Fibroblast of lung (primary cell): ENCODE measurements at regions not wholly inside any gene's neighbourhood (a gene's known extent, or its start where the extent isn't known, plus 50 kb on each side); places are given as distances from the start of the nearest gene placed in this dataset.

Experiments
- DNase-seq, 2 donors: peaks; one replicate each; pipeline versions ENCODE4 v3.0.0 to v3.0.0-alpha.2; 2010; ENCODE audit warnings: low read depth in 2 of 2
- H2AFZ ChIP-seq: 2 replicates; pipeline ENCODE4 v1.5.1; 2012; ENCODE audit warnings: low read length, control low read depth, inconsistent platforms
- H3K27ac ChIP-seq: 2 replicates; pipeline ENCODE4 v1.5.1; 2011; ENCODE audit warnings: low read length, control low read depth; ENCODE audit not compliant: insufficient read depth
- H3K27me3 ChIP-seq: 2 replicates; pipeline ENCODE4 v1.5.1; 2011; ENCODE audit warnings: mild to moderate bottlenecking, low read length; ENCODE audit not compliant: control insufficient read depth, insufficient read depth
- H3K36me3 ChIP-seq: 2 replicates; pipeline ENCODE4 v1.5.1; 2011; ENCODE audit warnings: low read length; ENCODE audit not compliant: control insufficient read depth, insufficient read depth
- H3K4me1 ChIP-seq: 2 replicates; pipeline ENCODE4 v1.5.1; 2011; ENCODE audit warnings: low read length; ENCODE audit not compliant: control insufficient read depth, insufficient read depth; ENCODE audit errors: extremely low read depth
- H3K4me2 ChIP-seq: 2 replicates; pipeline ENCODE4 v1.5.1; 2011; ENCODE audit warnings: low read length, control low read depth; ENCODE audit not compliant: insufficient read depth; ENCODE audit errors: extremely low read depth
- H3K4me3 ChIP-seq, 4 experiments: fragments of 200-600 bp in 1 of 4; sonication (generic) in 1 of 4; replicated peaks in 1 of 4; 2 replicates each; pipeline ENCODE4 v1.5.1; 2011 to 2016; ENCODE audit warnings: low read length in 4 of 4, low read depth in 3 of 4, mild to moderate bottlenecking in 3 of 4, control low read depth in 2 of 4, inconsistent platforms in 1 of 4, mixed read lengths in 1 of 4; ENCODE audit not compliant: insufficient read depth in 1 of 4; ENCODE audit errors: control extremely low read depth in 1 of 4
- H3K79me2 ChIP-seq: 2 replicates; pipeline ENCODE4 v1.5.1; 2012; ENCODE audit warnings: mild to moderate bottlenecking, low read length, inconsistent platforms; ENCODE audit not compliant: control insufficient read depth, insufficient read depth
- H3K9ac ChIP-seq: 2 replicates; pipeline ENCODE4 v1.5.1; 2011; ENCODE audit warnings: mild to moderate bottlenecking, low read length, control low read depth; ENCODE audit not compliant: insufficient read depth
- H3K9me3 ChIP-seq: 2 replicates; pipeline ENCODE4 v1.5.1; 2012; ENCODE audit warnings: low read depth, low read length; ENCODE audit not compliant: control insufficient read depth, insufficient read depth
- H4K20me1 ChIP-seq: 2 replicates; pipeline ENCODE4 v1.5.1; 2011; ENCODE audit warnings: low read length; ENCODE audit not compliant: control insufficient read depth, insufficient read depth; ENCODE audit errors: extremely low read depth
- CTCF ChIP-seq, 2 donors: IDR thresholded peaks in 1 of 2; conservative IDR thresholded peaks in 1 of 2; 1 replicate in 1 of 2; 2 replicates in 1 of 2; pipeline ENCODE4 v1.5.1; 2011 to 2012; ENCODE audit warnings: low read length in 2 of 2, control low read depth in 1 of 2, inconsistent platforms in 1 of 2, low read depth in 1 of 2, mild to moderate bottlenecking in 1 of 2
- EZH2 ChIP-seq: IDR thresholded peaks from 2 replicates; pipeline ENCODE4 v1.5.1; 2012; ENCODE audit warnings: low read length, control low read depth, mild to moderate bottlenecking; ENCODE audit errors: missing control alignments

- no peak for DNase-seq
- Histone ChIP-seq H3K9ac (no peak overlapping the region), H3K4me2 (no peak overlapping the region), H3K4me3 (no peak overlapping the region), H3K36me3 (no peaks in the 10 kb centered on the region), H2AFZ (no peak overlapping the region), H3K9me3 (no peaks in the 10 kb centered on the region), H3K4me1 (no peaks in the 10 kb centered on the region), H3K27ac (no peak overlapping the region), H4K20me1 (no peaks in the 10 kb centered on the region), H3K27me3 (no peaks in the 10 kb centered on the region), H3K79me2 (no peaks in the 10 kb centered on the region)
- no peak for TF ChIP-seq EZH2
- TF ChIP-seq CTCF (conservative IDR thresholded peaks at IDR 0.05 in 1 of 2, IDR thresholded peaks at IDR 0.05 in 1 of 2; ENCODE audit: low read depth in 1 of 2, low read length in 2 of 2), result no peak
These were observed 198.1 kb upstream of the NPY2R start for GRCh38 chr4:155010376-155010775.

- Histone ChIP-seq H3K9ac (no peak overlapping the region), H3K27me3 (no peaks in the 10 kb centered on the region), H3K9me3 (no peaks in the 10 kb centered on the region), H3K4me1 (no peaks in the 10 kb centered on the region), H3K4me2 (no peak overlapping the region), H2AFZ (no peak overlapping the region), H3K36me3 (no peaks in the 10 kb centered on the region), H3K4me3 (no peak overlapping the region), H3K79me2 (no peaks in the 10 kb centered on the region), H4K20me1 (no peaks in the 10 kb centered on the region), H3K27ac (no peak overlapping the region)
- DNase-seq, result no peak
- TF ChIP-seq EZH2 (no peak), CTCF (conservative IDR thresholded peaks at IDR 0.05 in 1 of 2, IDR thresholded peaks at IDR 0.05 in 1 of 2; ENCODE audit: low read depth in 1 of 2, low read length in 2 of 2) (no peak)
These were observed 197.2 kb upstream of the NPY2R start for GRCh38 chr4:155011163-155011780.

GRCh38 chr4:155012469-155012868 is 196.0 kb upstream of the NPY2R start:
- Histone ChIP-seq H4K20me1 (no peaks in the 10 kb centered on the region), H3K4me2 (no peak overlapping the region), H3K9me3 (no peaks in the 10 kb centered on the region), H3K79me2 (no peaks in the 10 kb centered on the region), H3K4me3 (no peak overlapping the region), H3K27me3 (no peaks in the 10 kb centered on the region), H3K4me1 (no peaks in the 10 kb centered on the region), H3K36me3 (no peaks in the 10 kb centered on the region), H3K9ac (no peak overlapping the region), H2AFZ (no peak overlapping the region), H3K27ac (no peak overlapping the region)
- TF ChIP-seq EZH2 (no peak), CTCF (conservative IDR thresholded peaks at IDR 0.05 in 1 of 2, IDR thresholded peaks at IDR 0.05 in 1 of 2; ENCODE audit: low read depth in 1 of 2, low read length in 2 of 2) (no peak)
- no peak for DNase-seq
